CD4-positive, alpha-beta T cell treated with Interferon alpha-2 for 1 hour (primary cell): ENCODE measurements at regions not wholly inside any gene's neighbourhood (a gene's known extent, or its start where the extent isn't known, plus 50 kb on each side); places are given as distances from the start of the nearest gene placed in this dataset.

Source experiments
- DNase-seq, 2 donors: peaks; one replicate each; pipeline ENCODE4 v3.0.0-alpha.2; 2020 to 2022

GRCh38 chr1:58976294-58976693 lies 192.4 kb upstream of the JUN start:
- DNase-seq = no peak

GRCh38 chr1:58977598-58977997 lies 193.8 kb upstream of the JUN start:
- DNase-seq = no peak

- DNase-seq = no peak
Observed at GRCh38 chr1:58978096-58978495, 194.2 kb upstream of the JUN start.

GRCh38 chr1:58979086-58979485 lies 195.2 kb upstream of the JUN start:
- DNase-seq = no peak

GRCh38 chr1:58979677-58980076 lies 195.8 kb upstream of the JUN start:
- DNase-seq = no peak

GRCh38 chr1:58981392-58981791 lies 197.5 kb upstream of the JUN start:
- no peak for DNase-seq

GRCh38 chr1:58982259-58982998 lies 198.6 kb upstream of the JUN start:
- DNase-seq = no peak

- DNase-seq = no peak
Observed at GRCh38 chr1:58983162-58983561, 199.3 kb upstream of the JUN start.

GRCh38 chr1:58983633-58984245 lies 199.9 kb upstream of the JUN start:
- no peak for DNase-seq

GRCh38 chr1:58986996-58987767 lies 203.3 kb upstream of the JUN start:
- peak in 1 of 2 donors; percentile 16 for DNase-seq

GRCh38 chr1:58988752-58989151 lies 204.9 kb upstream of the JUN start:
- DNase-seq = no peak

- DNase-seq = no peak
Observed at GRCh38 chr1:58989845-58990244, 206.0 kb upstream of the JUN start.

- DNase-seq = no peak
Observed at GRCh38 chr1:58991305-58991704, 207.5 kb upstream of the JUN start.

GRCh38 chr1:58992643-58993042 lies 208.8 kb upstream of the JUN start:
- DNase-seq = no peak

GRCh38 chr1:58993403-58993802 lies 209.6 kb upstream of the JUN start:
- DNase-seq = no peak

GRCh38 chr1:58994664-58995063 lies 210.8 kb upstream of the JUN start:
- no peak for DNase-seq

- DNase-seq = no peak
Observed at GRCh38 chr1:58996341-58997059, 212.7 kb upstream of the JUN start.

GRCh38 chr1:58997060-58997411 lies 213.2 kb upstream of the JUN start:
- no peak for DNase-seq

- no peak for DNase-seq
Observed at GRCh38 chr1:58997637-58998036, 213.8 kb upstream of the JUN start.

GRCh38 chr1:58999676-59000075 lies 215.8 kb upstream of the JUN start:
- no peak for DNase-seq

- DNase-seq = no peak
Observed at GRCh38 chr1:59004755-59005154, 220.9 kb upstream of the JUN start.

- peak in 1 of 2 donors; percentile 29 for DNase-seq
Observed at GRCh38 chr1:59005491-59006288, 221.8 kb upstream of the JUN start.

GRCh38 chr1:59006289-59006658 lies 222.4 kb upstream of the JUN start:
- DNase-seq = no peak
